ENCODE measurements at regions not wholly inside any gene's neighbourhood (a gene's known extent, or its start where the extent isn't known, plus 50 kb on each side); places are given as distances from the start of the nearest gene placed in this dataset.
"Not testable (repeated sequence)": the region's sequence is repeated elsewhere in the genome, so short reads cannot be mapped to it uniquely, and the experiment has no call there.

GRCh38 chr6:84862843-84863242 is 98.4 kb upstream of the TBX18 start:
- DNase-seq = no peak

GRCh38 chr6:84860920-84861319 is 96.5 kb upstream of the TBX18 start:
- DNase-seq = no peak

- no peak for DNase-seq
Observed at GRCh38 chr6:84860509-84860908, 96.1 kb upstream of the TBX18 start.

- no peak for DNase-seq
Observed at GRCh38 chr6:84854811-84855400, 90.5 kb upstream of the TBX18 start.

- no peak for DNase-seq
Observed at GRCh38 chr6:84853901-84854300, 89.5 kb upstream of the TBX18 start.

- DNase-seq = no peak
Observed at GRCh38 chr6:84848960-84849359, 84.6 kb upstream of the TBX18 start.

GRCh38 chr6:84847390-84848160 is 83.2 kb upstream of the TBX18 start:
- DNase-seq = no peak

- DNase-seq = no peak
Observed at GRCh38 chr6:84842525-84843166, 78.2 kb upstream of the TBX18 start.

- not testable (repeated sequence) for DNase-seq
Observed at GRCh38 chr6:84837068-84837866, 72.9 kb upstream of the TBX18 start.

- DNase-seq = no peak
Observed at GRCh38 chr6:84836366-84836765, 72.0 kb upstream of the TBX18 start.

- DNase-seq = no peak
Observed at GRCh38 chr6:84835340-84835739, 70.9 kb upstream of the TBX18 start.

GRCh38 chr6:84831924-84832323 is 67.5 kb upstream of the TBX18 start:
- DNase-seq = not testable (repeated sequence)

GRCh38 chr6:84825461-84825860 is 61.1 kb upstream of the TBX18 start:
- no peak for DNase-seq

- not testable (repeated sequence) for DNase-seq
Observed at GRCh38 chr6:84821314-84821713, 56.9 kb upstream of the TBX18 start.

- DNase-seq = no peak
Observed at GRCh38 chr6:84816741-84817140, 52.3 kb upstream of the TBX18 start.

- DNase-seq = no peak
Observed at GRCh38 chr6:84815896-84816735, 51.7 kb upstream of the TBX18 start.
